Parathyroid adenoma (tissue), 2 donors: ENCODE measurements at regions not wholly inside any gene's neighbourhood (a gene's known extent, or its start where the extent isn't known, plus 50 kb on each side); places are given as distances from the start of the nearest gene placed in this dataset.

Source experiments
- H2AFZ ChIP-seq: fragments of 300-600 bp; sonication (generic); one replicate; pipeline ENCODE4 v1.7.0; 2017; ENCODE audit warnings: antibody characterized with exemption, mild to moderate bottlenecking
- H3K27ac ChIP-seq: fragments of 300-600 bp; sonication (generic); one replicate; pipeline ENCODE4 v1.7.0; 2017
- H3K27me3 ChIP-seq: fragments of 300-600 bp; sonication (generic); one replicate; pipeline ENCODE4 v1.7.0; 2017; ENCODE audit warnings: low read length; ENCODE audit not compliant: control insufficient read depth, insufficient read depth
- H3K36me3 ChIP-seq: fragments of 300-600 bp; sonication (generic); one replicate; pipeline ENCODE4 v1.7.0; 2017; ENCODE audit warnings: low read length; ENCODE audit not compliant: control insufficient read depth, insufficient read depth
- H3K4me1 ChIP-seq: fragments of 300-600 bp; sonication (generic); one replicate; pipeline ENCODE4 v1.7.0; 2017; ENCODE audit warnings: control low read depth
- H3K4me2 ChIP-seq: fragments of 300-600 bp; sonication (generic); one replicate; pipeline ENCODE4 v1.7.0; 2017; ENCODE audit warnings: low read length
- H3K4me3 ChIP-seq: fragments of 300-600 bp; sonication (generic); one replicate; pipeline ENCODE4 v1.7.0; 2017; ENCODE audit warnings: low read depth, low read length
- H3K79me2 ChIP-seq: fragments of 300-600 bp; sonication (generic); one replicate; pipeline ENCODE4 v1.7.0; 2017; ENCODE audit warnings: control low read depth
- H3K9ac ChIP-seq: fragments of 300-600 bp; sonication (generic); one replicate; pipeline ENCODE4 v1.7.0; 2017; ENCODE audit warnings: mild to moderate bottlenecking
- H3K9me3 ChIP-seq: fragments of 300-600 bp; sonication (generic); one replicate; pipeline ENCODE4 v1.7.0; 2017; ENCODE audit warnings: low read length; ENCODE audit not compliant: control insufficient read depth
- CTCF ChIP-seq: fragments of 300-600 bp; sonication (generic); IDR thresholded peaks from one replicate; pipeline ENCODE4 v1.7.0; 2017; ENCODE audit warnings: antibody characterized with exemption, mild to moderate bottlenecking
- donor health status: primary hyperparathyroidism.

GRCh38 chr20:7637184-7637583 lies 303.1 kb downstream of the HAO1 start:
- no peak for TF ChIP-seq CTCF
- no peaks in the 10 kb centered on the region for H3K36me3 ChIP-seq
- no peak overlapping the region for H3K27ac ChIP-seq
- H3K4me1 ChIP-seq, result no peaks in the 10 kb centered on the region
- H2AFZ ChIP-seq, result no peak overlapping the region
- no peak overlapping the region for H3K4me2 ChIP-seq
- no peaks in the 10 kb centered on the region for H3K9me3 ChIP-seq
- H3K9ac ChIP-seq, result no peak overlapping the region
- no peak overlapping the region for H3K4me3 ChIP-seq
- H3K27me3 ChIP-seq, result no peaks in the 10 kb centered on the region
- no peaks in the 10 kb centered on the region for H3K79me2 ChIP-seq

GRCh38 chr20:7650086-7650879 lies 290.0 kb downstream of the HAO1 start:
- H2AFZ ChIP-seq, result no peak overlapping the region
- no peak overlapping the region for H3K27ac ChIP-seq
- no peak for TF ChIP-seq CTCF

GRCh38 chr20:7654231-7654630 lies 286.0 kb downstream of the HAO1 start:
- Histone ChIP-seq H3K36me3 (no peaks in the 10 kb centered on the region), H3K27ac (no peak overlapping the region), H3K4me2 (no peak overlapping the region), H3K4me3 (no peak overlapping the region), H3K4me1 (no peaks in the 10 kb centered on the region), H3K27me3 (no peaks in the 10 kb centered on the region), H3K9me3 (no peaks in the 10 kb centered on the region), H2AFZ (no peak overlapping the region), H3K9ac (no peak overlapping the region), H3K79me2 (no peaks in the 10 kb centered on the region)
- no peak for TF ChIP-seq CTCF

More at GRCh38 chr20:7650086-7650879, 290.0 kb downstream of the HAO1 start:
- Histone ChIP-seq H3K9me3 (no peaks in the 10 kb centered on the region), H3K36me3 (no peaks in the 10 kb centered on the region), H3K4me2 (no peak overlapping the region), H3K4me1 (no peaks in the 10 kb centered on the region), H3K4me3 (no peak overlapping the region), H3K27me3 (no peaks in the 10 kb centered on the region), H3K9ac (no peak overlapping the region), H3K79me2 (no peaks in the 10 kb centered on the region)

GRCh38 chr20:7656687-7657467 lies 283.4 kb downstream of the HAO1 start:
- no peaks in the 10 kb centered on the region for H3K36me3 ChIP-seq
- H2AFZ ChIP-seq, result no peak overlapping the region
- H3K4me2 ChIP-seq, result no peak overlapping the region
- H3K9ac ChIP-seq, result no peak overlapping the region
- H3K4me1 ChIP-seq, result no peaks in the 10 kb centered on the region
- H3K9me3 ChIP-seq, result peaks cover 1% of the 10 kb centered on the region
- no peak for TF ChIP-seq CTCF
- no peaks in the 10 kb centered on the region for H3K79me2 ChIP-seq
- no peak overlapping the region for H3K4me3 ChIP-seq
- H3K27ac ChIP-seq, result no peak overlapping the region
- H3K27me3 ChIP-seq, result no peaks in the 10 kb centered on the region
